Common myeloid progenitor, CD34-positive (primary cell): ENCODE measurements at regions not wholly inside any gene's neighbourhood (a gene's known extent, or its start where the extent isn't known, plus 50 kb on each side); places are given as distances from the start of the nearest gene placed in this dataset.
A peak's percentile ranks its signal among the peaks of the same experiment; 100 is the strongest.

Source experiments
- CTCF ChIA-PET: fragments of 350-600 bp; sonication (Branson Sonifier 250); formaldehyde crosslinking; loops from one replicate; lab custom pipeline; 2021; ENCODE audit warnings: antibody characterized with exemption; lab: Charles Lee
- POLR2A ChIA-PET: fragments of 350-600 bp; sonication (Branson Sonifier 250); formaldehyde crosslinking; loops from one replicate; lab custom pipeline; 2021; ENCODE audit warnings: antibody characterized with exemption; lab: Charles Lee
- DNase-seq, 3 donors: peaks; one replicate each; pipeline versions ENCODE4 v3.0.0 to v3.0.0-alpha.2; 2013
- H3K27ac ChIP-seq, 2 experiments: 1 replicate in 1 of 2; 2 replicates in 1 of 2; pipeline ENCODE4 v1.7.0; 2013; ENCODE audit warnings: inconsistent platforms in 2 of 2, low read length in 2 of 2, mild to moderate bottlenecking in 2 of 2, low read depth in 1 of 2, moderate library complexity in 1 of 2; ENCODE audit not compliant: severe bottlenecking in 2 of 2, insufficient read depth in 1 of 2, poor library complexity in 1 of 2
- H3K27me3 ChIP-seq, 5 experiments: replicated peaks in 2 of 5; 1 replicate in 3 of 5; 2 replicates in 2 of 5; pipeline versions ENCODE4 v1.6.1 to v1.7.0; 2013; ENCODE audit warnings: low read length in 4 of 5, mild to moderate bottlenecking in 2 of 5, moderate library complexity in 2 of 5, inconsistent platforms in 1 of 5; ENCODE audit not compliant: insufficient read depth in 5 of 5, control insufficient read depth in 4 of 5
- H3K36me3 ChIP-seq, 4 experiments: 1 replicate in 2 of 4; 2 replicates in 2 of 4; pipeline versions ENCODE4 v1.6.1 to v1.7.0; 2013; ENCODE audit warnings: low read length in 3 of 4, control low read depth in 1 of 4, mild to moderate bottlenecking in 1 of 4; ENCODE audit not compliant: control insufficient read depth in 4 of 4, insufficient read depth in 4 of 4
- H3K4me1 ChIP-seq, 4 experiments: 1 replicate in 3 of 4; 2 replicates in 1 of 4; pipeline versions ENCODE4 v1.6.1 to v1.7.1; 2013; ENCODE audit warnings: low read length in 3 of 4, mild to moderate bottlenecking in 3 of 4, control low read depth in 1 of 4, inconsistent platforms in 1 of 4, moderate library complexity in 1 of 4; ENCODE audit not compliant: control insufficient read depth in 4 of 4, insufficient read depth in 4 of 4; ENCODE audit errors: control extremely low read depth in 1 of 4
- H3K4me3 ChIP-seq, 7 experiments: 1 replicate in 4 of 7; 2 replicates in 3 of 7; pipeline versions ENCODE4 v1.5.1 to v1.7.0; 2013; ENCODE audit warnings: mild to moderate bottlenecking in 7 of 7, low read length in 6 of 7, moderate library complexity in 6 of 7, inconsistent platforms in 2 of 7, low read depth in 2 of 7, control low read depth in 1 of 7; ENCODE audit not compliant: insufficient read depth in 4 of 7, control insufficient read depth in 1 of 7; ENCODE audit errors: extremely low read depth in 1 of 7
- H3K9me3 ChIP-seq, 5 experiments: 1 replicate in 4 of 5; 2 replicates in 1 of 5; pipeline versions ENCODE4 v1.6.1 to v1.7.1; 2013; ENCODE audit warnings: low read length in 4 of 5, mild to moderate bottlenecking in 2 of 5, inconsistent platforms in 1 of 5, low read depth in 1 of 5, moderate library complexity in 1 of 5; ENCODE audit not compliant: control insufficient read depth in 4 of 5, insufficient read depth in 2 of 5; ENCODE audit errors: control extremely low read depth in 1 of 5
- WGBS: methylation state at CpG from one replicate; pipeline ENCODE4 v1.1.5; 2013; ENCODE audit not compliant: insufficient coverage; 5-methylcytosine and 5-hydroxymethylcytosine counted together

GRCh38 chr7:33804140-33804660 is 101.1 kb upstream of the BMPER start:
- no peaks in the 10 kb centered on the region for H3K27me3 ChIP-seq
- no peaks in the 10 kb centered on the region for H3K36me3 ChIP-seq
- no peak overlapping the region for H3K4me3 ChIP-seq
- no peaks in the 10 kb centered on the region for H3K9me3 ChIP-seq
- CTCF ChIA-PET, result no interaction called here
- POLR2A ChIA-PET, result no interaction called here
- WGBS, result 76% methylated on average over 6 of the region's 7 CpGs
- H3K27ac ChIP-seq, result no peak overlapping the region
- DNase-seq, result peak in 2 of 3 donors; percentile 44 to 68
- peaks cover 6 to 12% (median 9%) of the 10 kb centered on the region in 4 experiments for H3K4me1 ChIP-seq

- Histone ChIP-seq H3K4me1 (peaks cover 6 to 12% (median 9%) of the 10 kb centered on the region in 4 experiments), H3K36me3 (no peaks in the 10 kb centered on the region), H3K27me3 (no peaks in the 10 kb centered on the region), H3K9me3 (no peaks in the 10 kb centered on the region), H3K27ac (no peak overlapping the region), H3K4me3 (no peak overlapping the region)
- CTCF ChIA-PET, result interaction anchor here (1.5 to 3.3 kb wide), 3 partner anchors 10 to 90 kb away, joined by 4 to 37 read pairs (median 5); no protein-coding TSS in a partner anchor
- POLR2A ChIA-PET, result no interaction called here
- WGBS, result 98% methylated on average over 6 of the region's 7 CpGs
- DNase-seq, result no peak
These were observed 99.6 kb upstream of the BMPER start for GRCh38 chr7:33805630-33806233.

GRCh38 chr7:33806298-33807154 is 98.8 kb upstream of the BMPER start:
- H3K27ac ChIP-seq, result no peak overlapping the region
- no peaks in the 10 kb centered on the region for H3K36me3 ChIP-seq
- H3K9me3 ChIP-seq, result no peaks in the 10 kb centered on the region
- WGBS, result 28% methylated on average over 4 of the region's 5 CpGs
- peak in 2 of 3 donors; percentile 63 to 75 for DNase-seq
- ChIA-PET POLR2A (interaction anchor here (1.0 kb wide), 1 partner anchor 19 kb away, joined by 3 read pairs; no protein-coding TSS in a partner anchor), CTCF (interaction anchor here (0.8 to 3.3 kb wide), 10 partner anchors 9 to 90 kb away, joined by 3 to 37 read pairs (median 4); no protein-coding TSS in a partner anchor)
- H3K27me3 ChIP-seq, result no peaks in the 10 kb centered on the region
- peaks cover 6 to 12% (median 9%) of the 10 kb centered on the region in 4 experiments for H3K4me1 ChIP-seq
- H3K4me3 ChIP-seq, result peak overlapping the region in 2 of 7 experiments; percentile 4 to 12

GRCh38 chr7:33807155-33807530 is 98.2 kb upstream of the BMPER start:
- ChIA-PET CTCF (interaction anchor here (0.8 to 3.3 kb wide), 12 partner anchors 10 to 101 kb away, joined by 3 to 37 read pairs (median 4); no protein-coding TSS in a partner anchor), POLR2A (interaction anchor here (1.0 kb wide), 1 partner anchor 19 kb away, joined by 3 read pairs; no protein-coding TSS in a partner anchor)
- no peak overlapping the region for H3K4me3 ChIP-seq
- no peak for DNase-seq
- H3K27ac ChIP-seq, result no peak overlapping the region
- H3K9me3 ChIP-seq, result peaks cover 0 to under 1% (median 0%) of the 10 kb centered on the region in 5 experiments
- no peaks in the 10 kb centered on the region for H3K36me3 ChIP-seq
- WGBS, result 89% methylated on average over 4 of the region's 5 CpGs
- H3K27me3 ChIP-seq, result no peaks in the 10 kb centered on the region
- H3K4me1 ChIP-seq, result peaks cover 6 to 12% (median 9%) of the 10 kb centered on the region in 4 experiments

GRCh38 chr7:33807779-33808482 is 97.4 kb upstream of the BMPER start:
- CTCF ChIA-PET, result interaction anchor here (0.7 to 3.3 kb wide), 16 partner anchors 9 to 622 kb away, joined by 3 to 37 read pairs (median 4); no protein-coding TSS in a partner anchor
- WGBS, result 67% methylated on average over 7 of the region's 10 CpGs

GRCh38 chr7:33809228-33809627 is 96.1 kb upstream of the BMPER start:
- ChIA-PET CTCF (interaction anchor here (1.9 kb wide), 1 partner anchor 30 kb away, joined by 6 read pairs; no protein-coding TSS in a partner anchor), POLR2A (no interaction called here)
- no peak for DNase-seq
- H3K4me3 ChIP-seq, result no peak overlapping the region
- H3K36me3 ChIP-seq, result no peaks in the 10 kb centered on the region
- H3K4me1 ChIP-seq, result peaks cover 6 to 14% (median 9%) of the 10 kb centered on the region in 4 experiments
- no peak overlapping the region for H3K27ac ChIP-seq
- H3K27me3 ChIP-seq, result no peaks in the 10 kb centered on the region
- 97% methylated on average over 2 of the region's 3 CpGs for WGBS
- peaks cover 0 to 4% (median 0%) of the 10 kb centered on the region in 5 experiments for H3K9me3 ChIP-seq

More at GRCh38 chr7:33807779-33808482, 97.4 kb upstream of the BMPER start:
- POLR2A ChIA-PET, result no interaction called here
- H3K27ac ChIP-seq, result no peak overlapping the region
- no peak overlapping the region for H3K4me3 ChIP-seq
- H3K4me1 ChIP-seq, result peaks cover 6 to 12% (median 9%) of the 10 kb centered on the region in 4 experiments
- no peaks in the 10 kb centered on the region for H3K36me3 ChIP-seq
- H3K9me3 ChIP-seq, result peaks cover 0 to 4% (median 0%) of the 10 kb centered on the region in 5 experiments
- H3K27me3 ChIP-seq, result no peaks in the 10 kb centered on the region
- peak; percentile 33 to 44 (median 38) for DNase-seq
